Stimulated activated naive CD4-positive, alpha-beta T cell (primary cell): ENCODE measurements at regions not wholly inside any gene's neighbourhood (a gene's known extent, or its start where the extent isn't known, plus 50 kb on each side); places are given as distances from the start of the nearest gene placed in this dataset.
"Not testable (repeated sequence)": the region's sequence is repeated elsewhere in the genome, so short reads cannot be mapped to it uniquely, and the experiment has no call there.

Source experiments
- DNase-seq, 6 experiments: peaks; one replicate each; lab custom pipeline; 2025; lab: John Stamatoyannopoulos, UW

DNA sequence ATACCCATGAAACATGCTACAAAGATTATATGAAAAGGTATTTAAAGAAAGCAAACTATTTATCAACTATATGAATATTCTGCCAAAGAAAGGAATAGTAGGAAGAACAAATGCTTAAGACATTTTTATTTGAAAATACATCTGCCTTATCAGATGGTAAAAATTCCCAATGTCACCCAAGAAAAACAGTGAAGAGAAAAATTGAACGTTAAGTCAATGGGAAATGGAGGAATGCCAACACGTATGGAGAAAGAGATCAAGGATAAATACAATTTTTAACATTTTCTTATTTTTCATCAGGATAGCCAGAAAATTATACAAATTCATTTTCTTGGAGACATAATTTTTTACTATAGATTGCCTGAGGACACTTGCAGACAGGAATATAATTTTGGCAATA is 394.2 kb downstream of the ZEB2 start:
- DNase-seq = no peak

DNA sequence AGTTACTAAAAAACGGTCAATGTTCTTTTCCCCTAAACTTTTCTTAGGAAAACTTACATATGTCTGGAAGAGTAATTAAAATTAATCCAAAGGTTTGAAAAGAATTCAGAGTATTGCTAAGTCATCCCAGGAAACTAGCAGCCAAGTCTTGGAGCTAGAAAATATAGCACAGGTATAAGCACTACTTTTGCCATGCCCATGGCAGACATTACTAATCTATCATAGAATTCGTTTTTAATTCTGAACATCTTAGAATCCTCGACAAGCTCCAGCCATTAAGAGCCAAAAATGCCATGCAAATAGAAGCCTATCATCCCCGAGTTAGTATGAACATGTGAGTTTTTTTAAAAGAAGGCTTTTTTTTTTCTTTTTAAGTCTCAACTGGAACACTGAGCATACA is 395.0 kb downstream of the ZEB2 start:
- DNase-seq = no peak

- DNase-seq = no peak
Measured at GRCh38 chr2:144120487-144120886, 399.4 kb downstream of the ZEB2 start.

GRCh38 chr2:144117086-144117485 is 402.8 kb downstream of the ZEB2 start:
- no peak for DNase-seq

DNA sequence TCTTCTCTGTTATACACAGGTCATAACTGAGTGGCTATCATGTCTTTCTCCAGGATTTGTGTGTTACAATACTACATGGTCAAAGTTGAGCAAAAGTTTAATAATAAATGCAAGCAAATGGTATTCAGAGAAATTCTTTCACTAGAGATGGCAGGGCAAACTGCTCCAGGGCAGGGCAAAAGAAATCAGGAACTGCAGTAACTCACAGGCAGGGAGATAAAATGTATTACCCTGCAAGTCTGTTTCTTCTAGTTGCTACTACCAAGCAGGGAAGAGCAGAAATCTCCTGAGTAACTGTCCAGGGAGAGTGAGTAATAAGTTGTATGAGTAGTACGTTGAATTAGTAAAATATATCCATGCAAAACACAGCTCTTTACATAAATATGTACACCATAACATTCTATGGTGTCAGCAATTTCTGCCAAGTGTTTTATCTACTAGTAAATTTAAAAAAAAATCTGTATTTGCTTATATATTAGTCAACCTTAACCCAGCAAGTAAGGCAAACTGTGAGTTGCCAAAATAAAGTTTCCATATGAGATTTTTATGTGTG is 404.1 kb downstream of the ZEB2 start:
- no peak for DNase-seq

GRCh38 chr2:144114760-144115159 is 405.2 kb downstream of the ZEB2 start:
- no peak for DNase-seq

- DNase-seq = no peak
Measured at GRCh38 chr2:144111437-144111836, 408.5 kb downstream of the ZEB2 start.

GRCh38 chr2:144106104-144106503 is 413.8 kb downstream of the ZEB2 start:
- DNase-seq = not testable (repeated sequence)

DNA sequence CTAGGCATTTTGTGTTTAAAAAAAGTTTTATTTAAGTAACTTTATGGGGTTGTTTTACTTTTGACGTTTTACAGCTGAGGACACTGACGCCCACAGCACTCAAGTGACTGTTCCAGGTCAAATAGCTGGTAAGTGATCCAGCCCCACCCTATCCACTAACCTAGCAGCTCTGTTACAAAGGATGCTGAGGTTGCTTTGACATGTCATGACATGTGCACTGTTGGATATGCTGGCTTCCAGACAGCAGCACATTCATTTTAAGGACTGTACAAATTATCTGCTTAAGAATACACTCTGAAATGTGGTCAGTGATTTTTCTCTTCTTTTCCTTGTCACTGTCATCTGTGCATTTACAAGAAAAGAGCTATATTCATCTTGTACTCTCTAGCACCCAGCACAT is 417.5 kb downstream of the ZEB2 start:
- no peak for DNase-seq

GRCh38 chr2:144099780-144100377 is 420.0 kb downstream of the ZEB2 start:
- DNase-seq = no peak

- no peak for DNase-seq
Measured at GRCh38 chr2:144099340-144099739, 420.6 kb downstream of the ZEB2 start.

- DNase-seq = no peak
Measured at GRCh38 chr2:144097440-144098225, 422.3 kb downstream of the ZEB2 start.

DNA sequence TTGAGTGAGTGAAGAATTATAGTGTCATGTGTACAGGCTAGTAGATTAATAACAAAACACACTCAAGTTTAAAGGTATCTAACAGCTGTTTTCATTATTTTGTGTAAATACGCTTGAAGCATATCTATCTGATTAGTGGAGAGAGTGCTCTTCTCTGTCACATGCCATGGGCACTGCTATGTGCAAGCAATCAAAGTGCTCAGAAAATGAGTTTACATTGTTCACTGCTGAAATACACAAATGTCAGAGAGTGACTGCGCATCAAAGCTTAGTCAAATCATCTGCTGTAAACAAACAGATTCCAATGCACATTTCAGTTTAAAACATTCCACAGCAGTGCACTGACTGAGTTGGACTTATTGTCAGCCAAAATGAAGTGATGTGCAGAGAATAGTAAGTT is 423.4 kb downstream of the ZEB2 start:
- DNase-seq = no peak

DNA sequence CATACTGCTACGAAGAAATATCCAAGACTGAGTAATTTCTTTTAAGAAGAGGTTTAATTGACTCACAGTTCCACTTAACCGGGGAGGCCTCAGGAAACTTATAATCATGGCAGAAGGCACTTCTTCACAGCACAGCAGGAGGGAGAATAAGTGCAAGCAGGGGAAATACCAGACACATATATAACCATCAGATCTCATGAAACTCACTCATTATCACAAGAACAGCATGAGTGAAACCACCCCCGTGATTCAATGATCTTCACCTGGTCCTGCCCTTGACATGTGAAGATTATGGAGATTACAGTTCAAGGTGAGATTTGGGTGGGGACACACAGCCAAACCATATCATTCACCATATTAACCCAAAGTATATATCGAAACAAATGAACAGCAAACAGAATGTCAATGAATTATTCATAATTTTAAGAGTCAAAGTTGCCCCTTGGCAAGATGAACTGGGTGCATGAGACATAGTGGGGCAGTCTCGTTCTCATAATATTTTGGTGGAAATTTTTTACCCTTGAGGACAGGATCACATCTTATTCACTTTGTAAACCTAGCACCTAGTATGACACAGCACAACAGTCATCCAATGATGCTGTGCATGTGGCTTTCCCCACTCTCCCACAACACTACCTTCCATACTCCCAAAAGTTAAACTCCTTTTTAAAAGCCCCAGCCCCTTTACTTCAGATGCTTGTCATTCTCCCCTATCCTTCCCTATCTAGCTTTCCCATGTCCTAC is 425.3 kb downstream of the ZEB2 start:
- no peak for DNase-seq

GRCh38 chr2:144091622-144092021 is 428.3 kb downstream of the ZEB2 start:
- DNase-seq = no peak

- DNase-seq = no peak
Measured at GRCh38 chr2:144088863-144089262, 431.1 kb downstream of the ZEB2 start.

GRCh38 chr2:144086965-144087364 is 433.0 kb downstream of the ZEB2 start:
- DNase-seq = no peak

GRCh38 chr2:144085016-144085415 is 434.9 kb downstream of the ZEB2 start:
- DNase-seq = no peak

DNA sequence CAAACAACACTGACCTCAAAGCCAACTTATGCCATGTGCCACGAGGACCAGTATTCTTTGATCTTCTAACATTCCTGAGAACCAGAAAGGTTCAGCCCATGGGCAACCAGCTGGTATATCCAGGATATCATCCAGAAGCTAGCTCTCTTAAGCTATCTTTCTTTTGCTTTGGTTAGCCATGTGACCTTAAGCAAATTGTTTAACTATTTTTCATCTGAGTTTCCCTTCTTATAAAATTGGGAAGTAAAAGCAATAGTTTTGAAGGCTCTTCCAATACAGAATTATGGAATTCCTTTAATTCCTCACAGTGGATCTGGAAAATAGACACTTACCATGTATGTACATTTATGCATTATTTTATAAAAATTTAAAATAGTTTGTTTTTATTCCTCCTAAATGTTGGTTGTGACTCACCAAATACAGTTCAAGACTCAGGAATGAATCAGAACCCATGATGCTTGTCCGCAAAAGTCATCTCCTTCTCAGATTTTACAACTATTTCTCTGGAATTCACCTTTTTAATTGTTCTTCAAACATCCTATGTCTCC is 435.7 kb downstream of the ZEB2 start:
- no peak for DNase-seq

DNA sequence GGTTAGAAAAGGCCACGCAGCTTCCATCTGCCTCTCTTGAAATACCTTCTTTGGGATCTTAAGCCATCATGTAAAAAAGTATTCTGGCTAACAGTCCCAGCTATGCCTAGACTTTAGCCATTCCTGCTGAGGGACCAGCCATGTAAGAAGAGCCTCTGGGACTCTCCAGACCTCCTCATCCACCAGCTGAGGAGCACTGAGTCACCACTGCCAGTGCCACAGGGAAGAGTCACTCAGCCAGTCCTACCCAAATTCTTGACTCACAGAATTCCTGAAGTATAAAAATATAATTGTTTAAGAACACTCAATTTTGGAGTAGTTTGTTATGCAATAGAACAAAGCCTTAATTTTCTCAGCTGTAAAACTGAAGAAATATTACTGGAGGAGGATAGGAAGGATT is 436.7 kb downstream of the ZEB2 start:
- DNase-seq = no peak

DNA sequence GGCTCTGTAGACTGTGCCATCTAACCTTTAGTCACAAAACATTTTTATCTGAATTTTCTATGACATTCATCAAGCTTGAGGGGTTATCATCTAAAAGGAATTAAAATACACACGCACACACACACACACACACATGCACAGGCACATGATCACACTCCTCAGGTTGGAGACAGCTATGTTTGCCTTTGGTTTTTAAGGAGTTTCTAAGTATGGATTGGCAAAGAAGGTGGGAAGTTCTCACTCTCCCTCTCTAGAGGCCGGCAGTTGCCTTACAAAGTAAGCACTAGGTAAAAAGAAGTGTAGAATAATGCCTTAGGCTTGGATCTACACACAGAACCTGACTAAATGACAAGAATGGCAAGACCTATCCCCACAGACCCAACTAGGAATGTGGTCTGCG is 437.1 kb downstream of the ZEB2 start:
- no peak for DNase-seq

DNA sequence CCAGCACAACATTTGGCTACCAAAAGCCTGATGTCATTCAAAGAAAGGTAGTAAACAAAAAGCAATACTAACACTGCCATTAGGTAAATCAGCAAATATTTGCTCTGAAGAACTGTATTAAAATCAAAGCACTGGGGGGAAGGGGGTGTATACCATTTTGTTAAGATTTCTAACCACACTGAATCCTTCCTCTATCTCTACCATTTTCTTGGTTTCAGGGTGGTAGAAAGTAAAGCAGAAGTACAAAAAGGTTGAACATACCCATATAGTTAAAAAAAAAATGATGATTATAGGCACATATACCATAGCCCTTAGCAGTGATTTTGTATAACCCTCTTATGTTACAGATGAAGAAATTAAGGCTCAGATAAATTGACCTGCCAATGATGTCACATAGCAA is 437.6 kb downstream of the ZEB2 start:
- DNase-seq = no peak

GRCh38 chr2:144081272-144081671 is 438.6 kb downstream of the ZEB2 start:
- DNase-seq = no peak
